Myocyte (in vitro differentiated cells): ENCODE measurements at regions not wholly inside any gene's neighbourhood (a gene's known extent, or its start where the extent isn't known, plus 50 kb on each side); places are given as distances from the start of the nearest gene placed in this dataset.
"Not testable (repeated sequence)": the region's sequence is repeated elsewhere in the genome, so short reads cannot be mapped to it uniquely, and the experiment has no call there.

Source experiments
- DNase-seq: peaks from one replicate; pipeline ENCODE4 v3.0.0-alpha.2; 2012; ENCODE audit warnings: low read depth

DNA sequence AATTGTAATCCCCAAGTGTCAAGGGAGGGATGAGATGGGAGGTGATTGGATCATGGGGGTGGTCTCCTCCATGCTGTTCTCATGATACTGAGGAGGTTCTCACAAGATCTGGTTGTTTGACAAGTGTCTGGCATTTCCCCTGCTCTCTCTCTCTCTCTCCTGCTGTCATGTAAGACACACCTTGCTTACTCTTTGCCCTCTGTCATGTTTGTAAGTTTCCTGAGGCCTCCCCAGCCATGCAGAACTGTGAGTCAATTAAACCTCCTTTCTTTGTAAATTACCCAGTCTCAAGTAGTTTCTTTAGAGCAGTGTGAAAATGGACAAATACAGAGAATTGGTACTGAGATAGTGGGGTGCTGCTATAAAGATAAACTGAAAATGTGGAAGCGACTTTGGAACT is 207.9 kb downstream of the HINT1 start:
- DNase-seq, result no peak

DNA sequence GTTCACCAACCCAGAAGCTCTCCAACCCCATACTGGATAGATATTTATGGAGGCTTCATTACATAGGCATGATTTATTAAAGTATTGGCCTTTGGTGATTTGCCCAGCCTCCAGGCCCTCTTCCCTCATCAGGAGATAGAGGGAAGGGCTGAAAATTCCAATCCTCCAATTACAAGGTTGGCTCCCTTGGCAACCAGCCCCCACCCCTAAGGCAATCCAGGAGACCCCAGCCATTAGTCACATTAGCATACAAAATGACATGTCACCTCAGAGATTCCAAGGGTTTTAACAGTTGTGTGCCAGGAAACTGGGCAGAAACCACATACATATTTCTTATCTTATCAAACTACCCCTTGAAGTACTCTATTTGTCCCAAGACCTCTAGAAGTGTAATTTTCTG is 210.0 kb downstream of the HINT1 start:
- DNase-seq, result no peak

DNA sequence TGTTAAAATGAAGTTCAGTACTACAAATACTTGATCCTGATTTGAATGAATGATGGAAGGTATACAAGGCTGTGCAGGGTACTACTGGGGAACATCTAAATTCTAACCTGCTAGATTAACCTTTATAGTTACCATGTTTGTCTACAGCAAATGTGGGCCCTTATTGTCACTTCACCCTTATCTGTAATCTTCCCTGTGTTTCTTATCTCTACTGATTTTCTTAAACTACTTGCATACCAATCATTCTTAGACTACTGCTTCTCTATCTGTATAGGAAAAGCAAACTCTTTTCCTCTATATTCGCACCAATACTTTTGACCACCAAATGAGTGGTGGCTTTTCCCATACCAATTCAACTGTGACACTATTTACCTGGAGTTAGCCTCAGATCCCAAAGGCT is 210.7 kb downstream of the HINT1 start:
- DNase-seq, result no peak

DNA sequence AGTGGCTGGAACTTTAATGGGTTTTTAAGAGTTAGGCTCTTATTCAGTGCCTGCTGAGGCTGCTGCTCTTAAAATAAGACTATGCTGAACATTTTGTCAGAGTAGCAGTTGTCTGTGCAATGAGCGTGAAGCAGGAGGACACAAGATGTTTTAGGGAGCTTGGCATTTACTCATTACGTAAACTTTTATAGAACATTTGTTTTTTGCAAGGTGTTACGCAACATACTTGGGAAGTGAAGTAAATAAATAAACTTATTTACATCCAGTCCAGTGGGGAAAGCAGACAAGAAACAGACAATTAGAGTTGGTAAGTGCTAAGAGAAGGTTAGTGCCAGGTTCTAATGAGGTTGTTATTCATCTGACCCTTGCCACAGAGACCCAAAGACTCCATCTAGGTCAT is 226.0 kb downstream of the HINT1 start:
- DNase-seq, result no peak

DNA sequence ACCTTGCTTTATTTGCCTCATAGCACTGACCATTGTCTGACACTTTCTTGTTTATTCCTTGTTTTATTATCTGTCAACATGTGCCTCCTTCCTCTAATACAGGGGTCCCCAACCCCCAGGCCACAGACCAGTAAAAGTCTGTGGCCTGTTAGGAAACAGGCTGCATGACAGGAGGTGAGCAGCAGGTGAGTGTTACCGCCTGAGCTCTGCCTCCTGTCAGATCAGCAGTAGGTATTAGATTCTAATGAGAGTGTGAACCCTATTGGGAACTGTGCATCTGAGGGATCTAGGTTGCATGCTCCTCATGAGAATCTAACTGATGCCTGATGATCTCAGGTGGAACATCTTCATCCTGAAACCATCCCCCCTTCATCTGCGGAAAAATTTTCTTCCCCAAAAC is 228.0 kb downstream of the HINT1 start:
- DNase-seq, result no peak

DNA sequence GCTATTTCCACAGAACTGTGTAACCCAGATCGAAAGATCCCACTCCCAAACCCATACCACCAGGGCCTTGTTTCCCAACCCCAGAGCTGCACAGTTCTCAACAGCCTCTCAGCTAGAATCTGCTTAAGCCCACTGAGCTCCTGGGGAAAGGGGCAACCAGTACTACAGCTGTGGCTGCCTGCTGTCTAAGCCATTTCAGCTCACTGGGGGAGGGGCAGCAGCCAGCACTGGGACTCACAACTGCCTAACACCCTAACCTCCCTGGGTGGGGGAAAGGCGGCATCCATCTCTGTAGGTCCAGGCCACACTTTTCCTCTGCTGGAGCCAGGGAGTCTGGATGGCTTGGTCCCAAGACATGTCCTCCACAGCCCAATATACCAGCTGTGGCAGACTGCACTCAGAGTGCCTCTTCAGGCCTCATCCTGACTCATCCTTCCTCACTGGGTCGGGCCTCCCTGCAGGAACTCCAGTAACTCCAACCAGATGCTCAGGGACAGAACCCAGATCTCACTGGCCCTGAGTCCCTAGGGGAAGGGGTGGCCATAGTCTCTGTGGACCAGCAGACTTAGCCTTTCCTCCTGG is 241.4 kb downstream of the HINT1 start:
- DNase-seq, result no peak

DNA sequence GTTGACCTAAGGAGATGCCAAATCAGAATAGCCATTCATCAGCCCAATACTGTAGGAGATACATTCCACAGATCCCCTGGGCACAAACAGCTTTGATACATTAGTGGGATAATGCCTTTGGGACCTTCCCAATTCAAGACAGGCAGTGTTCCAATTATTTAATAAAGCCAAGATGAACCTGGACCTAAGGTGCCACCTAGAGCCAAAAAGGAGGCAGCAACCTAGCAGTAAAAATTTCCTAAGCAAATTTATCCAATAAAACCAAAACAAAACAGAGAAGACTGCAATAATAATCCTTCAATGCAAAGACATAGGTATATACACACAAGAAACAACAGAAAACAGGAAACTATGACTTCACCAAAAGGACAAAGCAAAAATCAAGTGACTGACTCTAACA is 253.0 kb downstream of the HINT1 start:
- no peak for DNase-seq

DNA sequence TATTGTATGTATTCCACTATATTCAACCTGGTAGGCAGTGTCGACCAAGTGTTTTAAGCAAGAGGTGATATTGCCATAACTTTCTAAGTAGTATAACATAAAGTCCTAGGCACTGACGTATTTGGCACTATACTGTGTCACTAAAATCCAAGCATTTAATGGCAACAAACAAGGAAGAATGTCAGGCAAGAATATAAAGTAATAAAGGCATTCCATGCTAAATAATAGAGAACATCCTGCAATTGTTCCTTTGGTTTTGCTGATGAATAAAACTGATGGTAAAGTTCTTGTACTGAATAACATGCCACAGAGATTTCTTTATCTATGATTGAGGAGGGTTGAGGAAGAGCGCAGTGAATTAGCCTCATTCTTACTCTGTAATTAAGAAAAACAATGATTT is 256.9 kb downstream of the HINT1 start:
- no peak for DNase-seq

DNA sequence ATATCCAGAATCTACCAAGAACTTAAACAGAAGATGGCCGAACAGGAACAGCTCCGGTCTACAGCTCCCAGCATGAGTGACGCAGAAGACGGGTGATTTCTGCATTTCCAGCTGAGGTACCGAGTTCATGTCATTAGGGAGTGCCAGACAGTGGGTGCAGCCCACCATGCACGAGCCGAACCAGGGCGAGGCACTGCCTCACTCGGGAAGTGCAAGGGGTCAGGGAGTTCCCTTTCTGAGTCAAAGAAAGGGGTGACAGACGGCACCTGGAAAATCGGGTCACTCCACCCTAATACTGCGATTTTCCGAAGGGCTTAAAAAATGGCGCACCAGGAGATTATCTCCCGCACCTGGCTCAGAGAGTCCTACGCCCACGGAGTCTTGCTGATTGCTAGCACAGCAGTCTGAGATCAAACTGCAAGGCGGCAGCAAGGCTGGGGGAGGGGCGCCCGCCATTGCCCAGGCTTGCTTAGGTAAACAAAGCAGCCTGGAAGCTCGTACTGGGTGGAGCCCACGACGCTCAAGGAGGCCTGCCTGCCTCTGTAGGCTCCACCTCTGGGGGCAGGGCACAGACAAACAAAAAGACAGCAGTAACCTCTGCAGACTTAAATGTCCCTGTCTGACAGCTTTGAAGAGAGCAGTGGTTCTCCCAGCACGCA is 267.4 kb downstream of the HINT1 start:
- DNase-seq, result not testable (repeated sequence)

DNA sequence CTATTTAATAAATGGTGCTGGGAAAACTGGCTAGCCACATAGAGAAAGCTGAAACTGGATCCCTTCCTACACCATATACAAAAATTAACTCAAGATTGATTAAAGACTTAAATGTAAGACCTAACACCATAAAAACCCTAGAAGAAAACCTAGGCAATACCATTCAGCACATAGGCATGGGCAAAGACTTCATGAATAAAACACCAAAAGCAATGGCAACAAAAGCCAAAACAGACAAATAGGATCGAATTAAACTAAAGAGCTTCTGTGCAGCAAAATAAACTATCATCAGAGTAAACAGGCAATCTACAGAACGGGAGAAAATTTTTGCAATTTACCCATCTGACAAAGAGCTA is 267.9 kb downstream of the HINT1 start:
- not testable (repeated sequence) for DNase-seq

DNA sequence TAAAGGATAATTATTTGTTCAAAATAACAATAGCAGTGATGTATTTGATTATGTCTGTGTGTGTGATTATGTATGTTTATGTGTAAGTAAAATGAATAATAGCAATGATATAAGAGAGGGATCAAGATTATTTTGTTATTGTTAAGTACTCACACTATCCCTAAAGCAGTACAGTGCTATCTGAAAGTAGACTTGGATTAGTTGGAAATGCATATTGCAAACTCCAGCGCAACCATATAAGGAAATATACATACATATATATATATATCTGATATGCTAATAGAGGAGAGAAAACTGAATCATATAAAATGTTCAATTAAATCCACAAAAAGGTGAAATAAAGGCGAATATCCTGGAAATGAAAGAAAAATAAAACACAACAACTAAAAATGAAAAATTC is 268.4 kb downstream of the HINT1 start:
- DNase-seq, result no peak

DNA sequence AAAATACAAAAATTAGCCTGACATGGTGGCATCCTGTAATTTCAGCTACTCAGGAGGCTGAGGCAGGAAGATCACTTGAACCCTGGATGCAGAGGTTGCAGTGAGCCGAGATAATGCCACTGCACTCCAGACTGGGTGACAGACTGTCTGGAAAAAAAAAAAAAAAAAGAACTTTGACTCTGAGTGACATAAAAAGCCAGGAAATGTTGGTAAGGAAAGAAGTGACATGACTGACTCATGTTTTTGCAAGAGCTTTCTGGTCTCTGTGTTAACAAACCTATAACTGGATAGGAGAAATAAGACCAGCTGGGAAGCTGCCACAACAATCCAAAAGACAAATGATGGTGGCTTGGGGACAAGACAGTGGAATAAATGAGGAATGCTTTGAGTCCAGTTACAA is 272.1 kb downstream of the HINT1 start:
- DNase-seq, result no peak

DNA sequence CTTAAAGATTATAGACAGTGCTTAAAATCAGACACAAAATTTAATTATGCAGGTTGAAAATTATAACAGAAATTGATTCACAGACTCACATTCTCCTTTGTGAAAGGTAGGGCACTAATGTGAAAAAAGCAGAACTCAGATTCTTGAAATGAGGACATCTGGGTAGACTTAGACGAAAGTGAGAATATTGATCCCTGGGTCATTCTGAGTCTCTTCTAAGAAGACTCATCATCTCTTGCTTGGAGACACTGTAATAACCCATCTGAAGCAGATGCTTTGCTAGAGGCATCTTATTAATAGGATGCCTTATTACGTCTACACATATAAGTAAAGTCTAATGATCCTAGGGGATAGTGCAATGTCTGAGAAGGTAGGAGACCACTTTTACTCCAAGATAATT is 274.4 kb downstream of the HINT1 start:
- no peak for DNase-seq

DNA sequence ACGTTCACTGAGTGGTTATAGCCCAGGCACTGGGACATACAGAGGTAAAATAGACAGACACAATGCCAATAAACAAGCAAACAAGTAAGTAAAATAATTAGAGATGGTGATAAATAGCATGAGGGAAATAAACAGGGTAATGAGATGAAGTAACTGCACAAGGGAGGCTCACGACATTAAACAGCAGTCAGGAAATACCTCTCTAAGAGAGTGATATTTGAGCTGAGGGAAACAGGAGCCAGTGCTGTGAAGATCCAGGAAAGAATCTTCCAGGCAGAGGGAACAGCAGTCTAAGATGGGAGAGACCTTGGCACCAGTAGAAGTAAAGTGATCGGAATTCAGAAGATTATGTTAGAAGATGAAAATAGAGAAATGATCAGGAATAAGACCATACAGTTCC is 279.4 kb downstream of the HINT1 start:
- no peak for DNase-seq

DNA sequence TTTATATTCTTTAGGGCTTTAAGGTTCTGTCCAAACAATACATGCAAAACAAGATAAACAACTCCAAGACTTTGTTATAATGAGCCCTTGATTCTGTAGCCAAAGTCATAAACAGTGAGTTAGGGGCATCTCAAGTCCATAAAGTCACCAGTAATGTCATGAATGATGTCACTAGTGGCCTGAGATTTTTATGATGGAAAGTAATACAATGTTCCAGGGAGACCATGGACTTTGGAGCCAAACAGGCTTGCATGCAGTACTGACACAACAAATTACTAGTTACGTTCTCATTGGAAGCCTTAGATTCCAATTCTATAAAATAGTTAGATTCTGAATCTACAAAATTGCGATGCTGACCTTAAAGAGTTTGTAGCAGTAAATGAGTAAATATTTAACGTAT is 280.0 kb downstream of the HINT1 start:
- DNase-seq, result no peak

DNA sequence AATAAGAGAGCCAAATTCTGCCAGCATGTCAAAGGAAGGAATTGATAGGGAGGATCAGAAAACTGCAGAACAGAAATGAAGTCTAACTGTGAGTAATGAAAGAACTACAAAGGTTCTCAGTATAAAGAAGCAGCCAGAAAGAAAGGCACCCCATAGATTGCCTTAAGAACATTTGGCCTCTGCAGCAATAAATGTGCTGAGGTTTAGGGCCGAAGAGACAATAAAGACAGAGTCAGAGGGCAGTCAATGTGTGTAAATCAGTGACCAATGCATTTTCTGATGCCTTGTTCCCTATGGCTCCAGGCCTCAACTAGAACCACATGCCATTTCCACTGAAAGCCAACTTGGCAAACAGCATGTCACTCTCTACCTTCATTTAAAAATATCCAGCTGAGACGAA is 281.0 kb downstream of the HINT1 start:
- DNase-seq, result no peak

DNA sequence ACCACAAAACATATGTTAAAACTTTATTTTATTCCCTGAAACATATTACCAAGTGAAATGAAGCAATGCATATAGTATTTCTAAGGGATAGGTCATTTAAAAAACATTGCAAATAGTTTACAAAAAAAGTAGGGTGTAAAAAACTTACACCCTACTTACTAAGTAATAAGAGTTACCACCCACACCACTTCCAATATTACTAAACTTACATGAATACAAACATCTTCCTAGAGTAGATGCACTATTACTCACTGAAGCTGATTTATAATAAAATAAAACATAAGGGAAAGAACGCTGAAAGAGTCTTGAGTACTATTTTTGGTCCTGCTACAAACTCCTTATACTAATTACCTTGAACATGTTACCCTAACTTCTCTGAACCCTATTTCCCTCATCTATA is 289.4 kb downstream of the HINT1 start:
- DNase-seq, result no peak

DNA sequence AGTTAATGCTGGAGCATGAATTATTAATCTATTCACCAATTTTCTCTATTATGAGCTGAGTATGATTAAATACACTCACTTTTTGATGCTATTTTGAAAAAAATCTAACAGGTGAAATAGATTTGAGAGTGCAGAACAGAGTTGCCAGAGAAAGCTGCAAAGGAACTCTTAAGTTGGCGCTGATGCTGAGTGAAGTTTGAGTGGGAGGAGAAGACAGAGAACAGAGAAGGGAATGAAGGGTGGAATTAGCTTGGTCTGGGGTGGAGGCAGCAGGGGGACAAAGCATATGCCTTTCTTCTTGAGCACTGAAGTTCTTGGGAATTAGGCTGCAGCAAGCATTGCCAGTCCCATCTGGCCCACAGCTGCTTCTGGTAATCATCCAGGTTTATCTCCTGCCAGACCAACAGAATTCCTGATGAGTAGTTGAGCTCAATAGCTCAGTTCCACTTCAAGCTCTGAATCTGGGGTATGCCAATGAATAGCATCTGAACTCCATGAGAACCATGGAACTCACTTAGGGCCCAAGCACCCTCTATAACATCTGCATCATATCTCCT is 290.1 kb downstream of the HINT1 start:
- DNase-seq, result no peak

DNA sequence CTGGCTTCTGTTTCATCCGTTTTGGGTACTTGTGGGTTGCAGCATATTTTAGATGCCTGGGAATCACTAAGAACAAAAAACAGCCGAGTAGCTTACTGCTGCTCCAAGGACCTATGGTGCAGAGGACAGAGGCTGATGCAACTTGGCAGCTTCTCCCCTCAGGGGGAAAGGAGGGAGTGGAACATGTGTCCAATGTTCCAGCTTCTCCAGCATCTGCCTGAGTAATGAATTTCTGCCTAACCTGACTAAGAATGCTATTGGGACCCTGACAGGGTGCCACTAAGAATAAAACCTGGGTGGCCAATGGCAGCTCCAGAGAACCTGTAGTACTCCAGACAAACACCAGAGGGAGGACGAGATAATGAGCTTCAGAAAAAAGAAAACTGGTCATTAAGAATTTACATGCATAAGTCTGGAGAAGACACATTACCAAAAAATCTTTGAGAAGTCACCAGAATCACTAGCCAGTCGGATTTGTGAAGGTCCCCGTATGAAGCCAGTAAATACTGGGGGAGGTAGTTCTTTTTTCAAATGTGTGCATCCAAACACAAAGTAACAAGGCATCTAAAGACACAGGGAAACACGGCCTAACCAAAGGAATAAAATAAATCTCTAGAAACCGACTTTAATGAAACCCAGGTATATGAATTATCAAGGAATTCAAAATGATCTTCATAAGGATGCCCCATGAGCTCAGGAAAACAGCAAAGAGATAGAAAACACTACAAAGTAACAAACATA is 293.5 kb downstream of the HINT1 start:
- DNase-seq, result peak; percentile 46

DNA sequence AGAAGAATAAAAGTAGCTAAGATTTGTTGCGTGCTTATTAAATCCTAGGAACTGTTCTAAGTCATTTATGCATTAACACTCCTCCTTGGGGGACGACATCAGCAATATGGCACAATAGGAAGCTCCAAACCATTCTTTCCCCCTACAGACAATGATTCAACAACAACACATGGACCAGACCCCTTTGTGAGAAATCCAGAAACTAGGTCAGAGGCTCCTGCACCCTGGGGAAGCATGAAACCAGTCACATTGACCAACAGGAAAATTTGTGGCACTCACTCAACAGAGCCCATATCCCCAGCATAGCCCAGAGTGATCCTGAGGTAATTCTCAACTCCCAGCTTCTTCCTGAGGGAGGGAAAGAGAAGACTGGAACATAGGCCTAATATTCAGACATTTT is 294.4 kb downstream of the HINT1 start:
- DNase-seq, result no peak

DNA sequence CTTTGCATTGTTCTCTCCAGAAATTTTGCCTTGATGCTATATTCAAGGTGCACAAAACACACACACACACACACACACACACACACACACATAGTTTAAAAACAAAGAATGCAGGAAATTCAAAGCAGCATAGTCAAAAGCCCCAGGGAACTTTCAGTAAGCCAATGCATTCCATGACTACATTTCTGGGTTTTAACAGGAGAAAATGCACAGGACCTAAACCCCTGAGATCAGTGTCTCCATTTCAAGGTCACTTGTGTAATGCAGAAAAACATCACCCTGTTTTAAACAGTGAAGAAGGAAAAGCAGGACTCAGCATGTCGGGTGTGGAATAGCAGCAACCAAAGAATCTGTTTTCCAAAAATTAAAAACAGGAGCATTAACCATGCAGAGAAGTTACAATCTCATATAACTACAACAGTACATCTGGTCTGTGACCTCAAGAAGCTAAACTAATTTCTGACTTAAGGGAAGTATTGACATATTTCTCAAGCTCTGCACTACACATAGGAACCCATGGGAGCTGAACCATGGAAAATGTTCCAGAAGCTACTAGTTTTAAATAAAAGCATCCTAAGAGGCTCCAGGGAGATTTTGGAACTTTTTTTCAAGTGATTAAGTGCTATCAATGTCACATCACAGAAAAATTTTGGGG is 296.7 kb downstream of the HINT1 start:
- DNase-seq, result no peak
